HG03457 (cell line): ENCODE measurements at regions not wholly inside any gene's neighbourhood (a gene's known extent, or its start where the extent isn't known, plus 50 kb on each side); places are given as distances from the start of the nearest gene placed in this dataset.
"Not testable (repeated sequence)": the region's sequence is repeated elsewhere in the genome, so short reads cannot be mapped to it uniquely, and the experiment has no call there.

Source experiments
- ATAC-seq: cut with Tn5 transposase; IDR thresholded peaks from one replicate; pipeline ENCODE4 v1.9.1; 2021; ENCODE audit warnings: moderate number of reproducible peaks; ENCODE audit not compliant: unreplicated experiment

DNA sequence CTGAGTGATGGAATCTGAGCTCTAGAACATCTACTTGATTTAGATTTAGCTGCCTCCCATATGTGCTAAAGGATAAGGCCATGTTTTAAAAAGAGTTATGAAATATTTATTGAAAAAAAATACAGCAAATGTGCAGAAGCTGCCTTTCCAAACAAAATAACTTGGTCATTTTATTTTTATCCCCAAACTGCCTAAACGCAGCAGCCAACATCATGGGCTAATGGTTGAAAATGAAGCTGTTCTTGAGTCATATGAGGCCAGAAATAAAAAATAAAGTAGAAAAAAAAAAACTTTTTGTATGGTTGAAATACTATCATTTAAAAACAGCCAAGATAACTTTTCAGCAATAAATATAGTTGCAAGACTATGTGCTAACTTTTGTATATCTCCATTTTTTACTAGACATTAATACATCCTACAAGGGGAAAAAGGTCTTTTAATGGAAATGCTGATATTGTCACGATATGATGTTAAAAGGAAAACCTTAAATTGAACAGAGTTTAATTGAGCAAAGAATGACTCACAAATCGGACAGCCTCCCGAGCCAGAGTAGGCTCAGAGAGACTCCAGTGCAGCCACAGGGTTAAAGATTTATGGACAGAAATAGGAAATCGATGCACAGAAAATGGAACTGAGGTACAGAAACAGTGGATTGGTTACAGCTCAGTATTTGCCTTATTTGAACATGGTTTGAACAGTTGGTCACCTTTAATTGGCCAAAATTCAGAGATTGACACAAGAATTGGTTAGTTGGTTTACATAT lies 305.8 kb downstream of the MDFIC start:
- no peak for ATAC-seq

DNA sequence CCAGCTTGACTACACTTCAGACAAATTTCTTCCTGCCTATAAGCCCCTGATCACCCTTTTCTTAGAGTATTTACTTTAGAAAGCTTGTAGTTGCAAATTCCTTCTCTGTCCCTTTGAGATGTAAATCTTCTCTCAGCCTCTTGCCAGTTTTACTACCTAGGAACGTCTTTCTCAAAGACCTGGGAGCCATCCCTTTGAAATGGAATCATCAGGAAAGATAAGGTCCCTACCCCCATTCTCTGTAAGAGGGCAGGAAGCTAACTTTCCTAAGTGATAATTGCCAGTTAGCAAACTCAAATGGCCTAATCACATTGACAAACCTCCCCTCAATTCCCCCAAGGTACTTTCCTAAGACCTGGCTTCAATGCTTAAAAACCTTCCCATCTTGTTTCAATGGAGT lies 304.5 kb downstream of the MDFIC start:
- no peak for ATAC-seq

DNA sequence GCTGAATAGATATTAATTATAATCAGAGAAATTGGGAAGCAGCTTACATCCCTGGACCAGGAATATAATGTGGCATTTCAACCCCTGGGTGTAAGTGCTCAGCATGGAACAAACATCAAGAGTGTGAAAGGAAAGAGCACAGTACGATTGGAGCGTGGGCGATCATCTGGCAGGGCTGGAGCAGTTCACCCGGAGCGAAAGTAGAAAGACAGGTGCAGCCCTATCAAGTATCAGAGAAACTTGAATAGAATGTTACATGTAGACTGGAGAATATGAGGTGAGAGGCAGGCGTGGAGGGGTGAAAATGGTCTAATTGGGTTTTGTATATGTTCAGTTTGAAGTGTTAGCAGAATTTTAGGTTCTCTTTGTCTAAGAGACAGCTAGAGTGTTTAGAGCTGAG lies 303.0 kb downstream of the MDFIC start:
- ATAC-seq: no peak

DNA sequence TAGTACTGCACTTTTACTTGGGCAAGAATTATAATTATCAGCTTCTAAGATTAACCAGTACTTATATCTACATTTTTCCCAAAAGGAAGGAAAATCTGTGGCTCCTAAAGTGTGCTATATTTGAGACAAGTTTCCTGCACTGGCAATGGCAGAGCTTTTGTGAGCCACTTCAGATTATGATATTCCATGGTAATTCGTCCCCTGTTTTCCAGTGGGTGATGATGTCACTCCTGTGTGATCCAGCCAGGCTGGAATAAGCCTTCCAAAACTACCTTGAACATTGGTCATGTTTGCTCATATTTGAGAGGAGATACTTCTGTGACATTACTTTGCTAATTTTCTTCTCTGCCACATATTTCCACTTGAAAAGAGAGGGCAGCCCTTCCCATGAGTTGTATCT lies 302.1 kb downstream of the MDFIC start:
- ATAC-seq: no peak

DNA sequence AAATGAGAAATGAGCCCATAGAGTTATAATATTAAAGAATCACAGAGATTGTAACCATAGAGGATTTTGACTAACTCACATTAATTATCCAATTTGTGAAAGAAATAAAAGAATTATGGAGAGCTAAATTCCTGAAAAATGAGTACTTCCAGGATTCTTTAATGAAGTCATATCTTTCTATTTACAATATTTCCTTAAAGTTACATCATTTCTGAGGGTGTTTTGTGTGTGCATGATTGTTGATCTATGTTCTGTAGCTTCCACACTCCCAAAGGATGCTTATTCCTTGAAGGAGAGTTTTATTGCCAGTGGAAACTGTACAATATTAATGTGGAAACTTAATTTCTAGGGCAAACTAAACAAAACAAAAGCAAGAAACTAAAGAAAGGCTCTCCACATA lies 299.6 kb downstream of the MDFIC start:
- no peak for ATAC-seq

DNA sequence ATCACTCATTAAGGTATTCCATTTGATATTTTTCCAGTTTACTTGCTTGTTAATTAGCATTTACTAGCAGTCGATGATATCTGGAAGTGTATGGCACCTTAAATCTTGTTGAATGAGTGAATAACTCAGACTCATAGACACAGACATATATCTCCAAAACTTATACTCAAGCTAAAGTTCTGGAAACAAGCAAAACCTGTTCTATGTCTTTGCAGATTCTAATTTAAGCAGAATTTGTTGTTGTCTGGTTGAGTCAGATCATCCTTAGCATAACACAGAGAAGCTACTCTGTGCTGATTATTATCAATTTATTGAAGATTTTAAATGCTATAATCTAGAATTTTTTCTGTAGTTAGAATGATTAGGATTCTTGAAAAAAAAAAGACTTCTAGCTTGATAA lies 296.2 kb downstream of the MDFIC start:
- no peak for ATAC-seq

DNA sequence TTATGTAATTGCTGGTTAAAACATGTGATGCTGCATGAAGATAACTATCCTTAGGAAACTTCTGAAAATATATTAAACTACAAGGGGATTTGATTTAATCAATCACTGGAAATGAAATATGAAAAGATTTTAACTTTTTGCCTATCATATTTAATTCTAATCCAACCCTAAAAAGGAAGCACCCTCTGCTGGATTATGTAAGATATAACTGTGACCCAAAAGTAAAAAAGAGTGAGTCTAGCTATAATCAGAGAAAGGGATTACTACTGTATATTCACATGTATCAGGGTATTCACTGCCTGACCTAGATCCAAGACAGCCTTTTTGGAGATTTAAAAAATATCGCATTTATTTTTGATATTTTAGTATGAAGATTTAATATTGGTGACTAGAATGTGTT lies 295.5 kb downstream of the MDFIC start:
- ATAC-seq: no peak

DNA sequence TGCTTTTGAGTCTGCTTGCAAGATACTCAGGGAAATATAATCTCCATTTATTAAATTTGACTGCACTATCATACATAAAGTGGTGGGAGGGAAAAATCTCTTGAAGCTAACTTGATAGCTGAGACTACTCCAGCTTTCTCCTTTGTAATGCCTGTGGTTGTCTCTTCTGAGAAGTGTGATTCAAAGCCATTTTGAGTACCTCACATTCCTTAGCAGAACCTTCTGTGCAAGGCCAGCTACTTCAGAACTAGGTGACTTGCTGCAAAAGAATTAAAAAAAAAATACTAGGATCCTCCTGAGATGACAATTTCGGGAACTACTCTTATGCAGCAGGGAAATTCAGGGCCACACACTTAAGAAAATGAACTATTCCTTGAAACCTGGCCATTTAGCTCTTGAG lies 294.8 kb downstream of the MDFIC start:
- no peak for ATAC-seq

DNA sequence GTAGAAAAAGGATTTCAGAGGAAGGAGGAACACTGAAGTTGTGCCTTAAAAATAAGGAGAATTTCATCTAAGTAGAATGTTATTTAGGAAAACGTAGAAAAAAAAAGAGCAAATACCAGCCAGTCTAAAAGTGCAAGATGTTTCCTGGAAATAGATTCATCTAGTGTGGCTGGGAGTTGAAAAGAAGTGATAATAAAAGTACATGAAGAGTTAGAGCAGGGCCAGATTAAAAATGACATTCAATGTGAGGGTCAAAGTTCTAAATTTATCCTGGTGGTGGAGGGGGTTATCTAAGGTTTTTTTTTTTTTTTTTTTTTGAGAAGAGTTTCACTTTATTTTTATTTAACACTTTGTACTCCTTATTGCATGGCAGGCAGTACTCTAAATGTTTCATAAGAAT lies 289.3 kb downstream of the MDFIC start:
- no peak for ATAC-seq

DNA sequence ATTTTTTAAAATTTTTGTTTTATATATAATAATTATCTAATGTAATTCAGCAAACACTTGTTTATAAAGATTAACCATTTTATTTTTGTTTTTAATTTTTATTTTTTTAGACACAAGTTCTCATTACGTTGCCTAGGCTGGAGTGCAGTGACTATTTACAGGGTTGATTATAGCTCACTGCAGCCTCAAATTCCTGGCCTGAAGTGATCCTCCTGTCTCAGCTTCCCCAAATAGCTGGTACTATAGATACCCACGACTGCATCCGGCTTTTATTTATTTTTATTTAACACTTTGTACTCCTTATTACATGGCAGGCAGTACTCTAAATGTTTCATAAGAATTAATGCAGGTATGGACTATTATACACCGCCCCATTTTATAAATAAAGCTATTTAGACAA lies 288.7 kb downstream of the MDFIC start:
- no peak for ATAC-seq

DNA sequence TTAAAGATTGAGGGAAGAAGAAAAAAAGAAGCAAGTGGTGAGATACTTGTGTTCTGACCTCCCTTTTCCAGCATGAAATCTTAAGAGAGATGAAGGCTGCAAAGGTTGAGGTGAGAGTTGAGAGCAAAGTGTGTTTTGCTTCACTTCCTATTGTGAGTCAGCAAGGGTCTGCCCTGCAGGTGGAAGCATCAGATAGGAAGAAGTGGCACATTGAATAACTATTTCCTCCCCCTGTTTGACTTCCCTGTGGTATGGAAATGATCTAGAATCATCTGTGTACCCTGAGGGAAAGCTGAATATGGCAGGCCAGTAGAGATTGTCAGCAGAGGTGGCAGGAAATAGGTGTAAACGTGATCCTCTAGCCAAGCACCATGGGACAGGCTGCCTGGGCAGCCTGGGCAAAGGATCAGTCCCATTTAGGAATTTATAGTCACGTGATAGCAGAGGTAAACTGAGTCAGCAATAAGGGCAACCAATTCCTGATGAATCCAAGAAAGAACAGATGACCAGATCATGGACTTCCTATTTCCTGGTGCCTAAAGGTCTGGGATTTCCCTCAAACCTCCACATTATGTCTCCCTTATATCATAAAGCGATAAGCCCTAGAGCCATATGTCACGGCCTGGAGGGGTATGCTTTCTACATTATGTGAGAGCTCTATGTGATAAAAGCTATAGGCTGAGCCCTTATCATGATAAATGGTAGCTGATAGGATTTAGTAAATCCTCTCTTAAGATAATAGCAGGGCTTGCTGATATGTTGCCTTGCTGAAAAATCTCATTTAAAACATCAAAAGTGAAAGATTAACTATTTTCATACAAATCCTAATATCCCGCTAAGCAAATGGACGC lies 287.0 kb downstream of the MDFIC start:
- no peak for ATAC-seq

DNA sequence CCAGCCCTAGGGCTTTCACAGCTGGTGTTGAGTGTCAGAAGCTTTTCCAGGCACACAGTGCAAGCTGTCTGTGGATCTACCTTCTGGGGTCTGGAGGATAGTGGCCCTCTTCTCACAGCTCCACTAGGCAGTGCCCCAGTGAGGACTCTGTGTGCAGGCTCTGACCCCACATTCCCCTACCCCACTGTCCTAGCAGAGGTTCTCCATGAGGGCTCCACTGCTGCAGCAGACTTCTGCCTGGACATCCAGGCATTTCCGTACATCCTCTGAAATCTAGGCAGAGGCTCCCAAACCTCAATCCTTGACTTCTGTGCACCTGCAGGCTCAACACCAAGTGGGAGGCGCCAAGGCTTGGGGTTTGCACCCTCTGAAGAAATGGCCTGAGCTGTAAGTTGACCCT lies 284.5 kb downstream of the MDFIC start:
- not testable (repeated sequence) for ATAC-seq

DNA sequence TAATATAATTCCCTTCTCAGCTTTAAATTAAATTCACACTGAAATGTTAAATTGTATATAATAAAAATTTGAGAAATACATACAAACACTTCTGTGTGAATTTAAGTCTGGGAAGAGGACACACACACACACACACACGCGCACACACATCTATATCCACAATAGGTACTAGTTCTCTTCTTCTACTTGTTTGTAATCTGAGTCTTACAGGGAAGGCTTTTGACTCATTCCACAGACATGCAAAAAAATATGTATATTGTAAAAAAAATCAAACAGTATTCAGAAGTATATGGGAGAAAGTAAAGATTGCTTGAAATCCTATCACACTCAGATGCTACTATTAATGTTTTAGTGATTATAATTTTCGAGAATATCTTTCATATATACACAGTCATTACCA lies 276.2 kb downstream of the MDFIC start:
- ATAC-seq: no peak

DNA sequence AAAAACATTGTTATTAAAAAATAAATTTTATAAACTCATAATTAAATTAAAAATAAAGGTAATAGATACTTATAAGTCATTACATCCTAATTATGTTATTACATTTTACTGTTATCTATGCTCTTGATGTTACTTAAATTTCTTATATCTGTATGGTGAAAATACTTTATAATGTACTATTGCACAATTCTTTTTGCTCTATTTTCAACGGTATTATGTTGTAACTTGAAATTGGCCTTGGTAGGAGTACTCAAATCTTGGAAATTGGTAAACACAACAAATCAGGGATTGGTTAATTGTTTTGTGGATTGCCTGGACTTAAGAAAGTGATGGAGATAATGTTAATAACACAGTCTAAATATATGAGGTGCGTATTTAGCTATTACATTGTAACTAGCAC lies 273.3 kb downstream of the MDFIC start:
- no peak for ATAC-seq

DNA sequence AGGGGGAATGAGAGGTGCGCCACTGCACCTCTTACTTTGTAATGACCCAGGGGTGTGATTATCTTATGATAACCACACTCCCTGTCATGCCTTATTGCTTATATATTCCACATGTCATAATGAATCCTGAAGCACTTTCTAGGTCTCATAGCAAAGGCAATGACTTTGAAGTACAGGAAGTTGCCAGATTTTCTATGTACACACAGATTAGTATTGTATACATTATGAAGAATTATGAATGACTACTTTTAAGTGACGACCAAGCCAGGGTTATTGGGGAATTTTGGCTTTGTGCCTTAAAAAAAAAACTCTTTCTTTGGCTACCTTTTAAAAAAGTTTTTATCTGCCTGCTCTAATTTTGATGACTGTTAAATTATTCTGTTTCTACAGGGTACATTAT lies 269.6 kb downstream of the MDFIC start:
- ATAC-seq: no peak

DNA sequence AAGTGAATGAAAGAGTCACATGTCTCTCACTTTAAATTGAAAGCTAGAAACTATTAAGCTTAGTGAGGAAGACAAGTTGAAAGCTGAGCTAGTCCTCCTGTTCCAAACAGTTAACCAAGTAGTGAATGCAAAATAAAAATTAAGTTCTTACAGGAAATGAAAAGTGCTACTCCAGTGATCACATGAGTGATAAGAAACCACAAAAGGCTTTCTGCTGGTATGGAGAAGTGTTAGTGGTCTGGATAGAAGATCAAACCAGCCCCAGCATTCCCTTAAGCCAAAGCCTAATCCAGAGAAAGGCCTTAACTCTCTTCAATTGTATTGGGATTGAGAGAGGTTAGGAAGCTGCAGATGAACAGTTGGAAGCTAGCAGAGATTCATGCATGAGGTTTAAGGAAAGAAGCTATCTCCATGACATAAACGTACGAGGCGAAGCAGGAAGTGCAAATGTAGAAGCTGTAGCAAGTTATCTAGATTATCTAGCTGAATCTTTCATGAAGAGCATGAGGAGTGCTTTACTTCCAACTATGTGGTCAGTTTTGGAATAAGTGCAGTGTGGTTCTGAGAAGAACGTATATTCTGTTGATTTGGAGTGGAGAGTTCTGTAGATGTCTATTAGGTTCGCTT lies 261.6 kb downstream of the MDFIC start:
- ATAC-seq: no peak

DNA sequence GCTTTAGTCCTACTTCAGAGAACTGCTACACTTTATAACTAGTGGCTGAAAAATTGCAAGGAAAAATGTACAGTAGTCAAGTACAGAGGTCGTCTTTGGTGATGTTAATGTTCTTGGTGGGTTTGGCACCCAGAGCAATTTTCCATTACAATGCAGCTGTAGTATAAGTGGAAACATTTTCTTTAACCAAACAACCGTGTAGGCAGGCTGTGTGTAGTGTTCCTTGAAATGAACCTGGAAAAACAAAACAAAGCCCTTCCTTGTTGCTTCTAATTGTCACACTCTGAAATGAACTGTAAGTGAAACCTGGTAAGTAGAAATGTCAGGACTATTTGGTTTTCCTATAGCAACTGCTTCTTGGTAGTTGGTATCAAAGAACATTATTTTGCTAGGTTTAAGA lies 256.9 kb downstream of the MDFIC start:
- ATAC-seq: no peak

DNA sequence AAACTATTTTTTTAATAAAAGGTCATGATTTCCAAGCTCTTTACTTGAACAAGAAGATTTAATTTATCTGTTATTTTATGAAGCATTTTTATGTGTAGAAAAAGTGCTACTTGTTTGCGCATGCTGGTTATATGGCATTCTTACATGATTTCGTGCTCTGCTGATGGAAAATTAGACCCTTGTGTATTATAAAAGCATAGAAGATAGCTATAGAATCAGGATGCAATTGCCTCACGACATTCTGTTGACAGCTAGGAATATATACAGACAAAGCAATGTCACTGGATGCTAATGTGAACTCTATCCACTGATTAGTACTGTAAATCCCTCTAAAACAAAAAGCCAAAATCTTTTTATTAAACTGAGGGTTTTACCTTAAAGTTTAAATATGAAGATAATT lies 255.9 kb downstream of the MDFIC start:
- ATAC-seq: no peak

DNA sequence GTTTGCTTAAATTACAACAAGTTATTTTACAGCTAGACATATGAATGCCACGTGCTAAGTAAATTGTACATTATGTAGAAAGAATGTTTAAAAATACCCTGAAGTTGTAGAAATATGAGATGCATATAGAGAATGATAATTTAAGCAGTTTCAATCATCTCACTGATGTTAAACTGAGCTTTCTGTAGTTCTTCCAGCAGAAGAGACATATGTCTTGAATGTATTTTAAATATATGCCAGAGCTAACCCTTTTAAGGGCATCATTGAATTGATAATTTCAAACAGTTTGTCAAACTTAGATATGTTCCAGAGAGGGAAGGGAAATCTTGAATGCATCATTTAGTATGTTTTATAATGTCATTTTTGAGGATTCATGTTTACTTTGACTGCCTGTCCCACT lies 255.2 kb downstream of the MDFIC start:
- no peak for ATAC-seq

DNA sequence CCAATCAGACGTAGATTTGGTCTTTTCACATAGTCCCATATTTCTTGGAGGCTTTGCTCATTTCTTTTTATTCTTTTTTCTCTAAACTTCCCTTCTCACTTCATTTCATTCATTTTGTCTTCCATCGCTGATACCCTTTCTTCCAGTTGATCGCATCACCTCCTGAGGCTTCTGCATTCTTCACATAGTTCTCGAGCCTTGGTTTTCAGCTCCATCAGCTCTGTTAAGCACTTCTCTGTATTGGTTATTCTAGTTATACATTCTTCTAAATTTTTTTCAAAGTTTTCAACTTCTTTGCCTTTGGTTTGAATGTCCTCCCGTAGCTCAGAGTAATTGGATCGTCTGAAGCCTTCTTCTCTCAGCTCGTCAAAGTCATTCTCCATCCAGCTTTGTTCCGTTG lies 250.5 kb downstream of the MDFIC start:
- not testable (repeated sequence) for ATAC-seq

DNA sequence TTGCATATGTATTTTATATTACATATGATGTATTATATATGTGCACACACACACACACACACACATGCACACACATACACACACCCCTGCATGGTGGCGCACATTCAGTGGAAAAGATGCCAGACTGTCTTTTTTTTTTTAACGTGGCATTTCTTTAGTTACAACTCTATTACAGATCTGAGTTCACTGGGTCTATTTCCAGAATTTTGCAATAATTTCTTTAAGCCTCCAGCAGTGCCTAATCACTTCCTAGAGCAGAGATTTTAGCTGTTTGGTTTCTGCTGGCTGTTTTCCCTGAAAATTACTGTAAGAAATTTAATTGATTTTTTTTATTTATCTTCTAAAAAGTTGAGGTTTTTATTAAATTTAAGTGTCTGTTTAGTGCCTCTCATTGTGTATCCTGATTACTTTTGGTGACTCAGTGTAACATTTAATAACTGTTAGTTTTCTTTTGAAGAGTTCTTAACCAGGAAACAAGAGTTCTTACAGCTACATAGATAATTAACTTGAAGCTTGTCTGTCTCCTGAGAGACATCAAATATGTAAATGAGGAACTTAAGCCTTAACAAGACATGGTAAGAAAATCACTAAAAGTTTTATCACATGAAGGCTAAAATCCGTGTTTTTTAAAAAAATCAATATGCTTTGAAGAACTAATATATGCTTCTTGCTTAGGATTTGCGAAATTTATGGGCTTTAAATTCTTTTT lies 232.0 kb downstream of the MDFIC start:
- no peak for ATAC-seq
